GM19452 (cell line): ENCODE measurements at regions not wholly inside any gene's neighbourhood (a gene's known extent, or its start where the extent isn't known, plus 50 kb on each side); places are given as distances from the start of the nearest gene placed in this dataset.

Experiments used
- ATAC-seq: cut with Tn5 transposase; IDR thresholded peaks from one replicate; pipeline ENCODE4 v1.9.1; 2021; ENCODE audit not compliant: unreplicated experiment

DNA sequence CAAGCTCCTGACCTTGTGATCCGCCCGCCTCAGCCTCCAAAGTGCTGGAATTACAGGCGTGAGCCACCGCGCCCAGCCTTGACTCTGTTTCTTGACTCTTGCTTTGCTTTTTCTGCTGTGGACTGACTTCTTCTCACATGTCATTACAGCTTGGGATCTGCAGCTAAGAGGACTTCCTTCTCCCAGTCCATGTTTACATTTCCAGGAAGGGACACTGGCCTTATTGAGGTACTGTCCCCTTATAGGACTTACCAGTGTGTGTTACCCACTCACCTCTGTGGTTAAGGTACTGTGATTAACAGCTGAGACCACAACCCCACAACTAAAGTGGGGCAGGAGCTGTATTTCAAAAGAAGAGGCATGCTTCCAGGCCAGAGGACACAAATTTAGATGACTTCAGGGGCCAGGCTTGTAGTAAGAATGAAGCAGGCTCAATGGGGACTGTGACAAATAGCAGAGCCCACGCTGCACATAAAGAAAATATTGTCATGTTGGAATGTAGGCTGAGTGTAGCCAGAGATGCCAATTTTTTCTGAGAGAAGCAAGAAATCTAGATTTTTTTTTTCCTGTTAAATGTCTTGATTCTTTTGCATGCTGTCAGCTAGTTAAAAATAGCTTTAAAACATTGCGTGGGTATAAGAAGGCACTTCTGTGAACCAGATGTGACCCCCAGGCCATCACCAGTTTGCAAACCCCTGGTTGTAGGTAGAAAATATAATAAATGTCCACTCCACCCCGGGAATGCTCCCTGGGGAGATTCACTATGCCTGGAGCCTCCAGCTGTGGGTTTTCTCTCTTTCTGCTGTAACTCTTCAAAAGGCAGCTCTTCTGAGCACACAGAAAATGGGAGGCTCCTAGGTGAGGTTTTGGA is 75.0 kb downstream of the PTPDC1 start:
- no peak for ATAC-seq

GRCh38 chr9:94160594-94161501 is 76.6 kb downstream of the PTPDC1 start:
- ATAC-seq = no peak

DNA sequence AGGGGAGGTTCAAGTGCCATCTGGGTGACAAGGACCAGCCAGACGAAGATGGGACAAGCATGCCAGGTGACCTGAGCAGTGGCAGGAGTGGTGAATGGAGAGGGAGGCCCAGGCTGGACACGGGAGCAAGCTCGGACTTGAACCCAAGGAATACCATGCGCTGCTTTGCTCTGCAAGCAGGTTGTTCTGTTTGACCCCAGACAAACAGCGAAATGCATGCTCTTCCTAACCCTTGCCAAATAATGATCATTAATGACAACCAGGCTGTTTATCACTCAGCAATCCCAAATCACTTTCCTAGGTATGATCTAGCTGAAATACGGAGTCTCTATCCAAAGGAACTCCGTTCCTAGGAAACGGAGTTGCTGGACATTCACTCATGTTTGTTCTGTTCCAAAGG is 77.4 kb downstream of the PTPDC1 start:
- no peak for ATAC-seq

DNA sequence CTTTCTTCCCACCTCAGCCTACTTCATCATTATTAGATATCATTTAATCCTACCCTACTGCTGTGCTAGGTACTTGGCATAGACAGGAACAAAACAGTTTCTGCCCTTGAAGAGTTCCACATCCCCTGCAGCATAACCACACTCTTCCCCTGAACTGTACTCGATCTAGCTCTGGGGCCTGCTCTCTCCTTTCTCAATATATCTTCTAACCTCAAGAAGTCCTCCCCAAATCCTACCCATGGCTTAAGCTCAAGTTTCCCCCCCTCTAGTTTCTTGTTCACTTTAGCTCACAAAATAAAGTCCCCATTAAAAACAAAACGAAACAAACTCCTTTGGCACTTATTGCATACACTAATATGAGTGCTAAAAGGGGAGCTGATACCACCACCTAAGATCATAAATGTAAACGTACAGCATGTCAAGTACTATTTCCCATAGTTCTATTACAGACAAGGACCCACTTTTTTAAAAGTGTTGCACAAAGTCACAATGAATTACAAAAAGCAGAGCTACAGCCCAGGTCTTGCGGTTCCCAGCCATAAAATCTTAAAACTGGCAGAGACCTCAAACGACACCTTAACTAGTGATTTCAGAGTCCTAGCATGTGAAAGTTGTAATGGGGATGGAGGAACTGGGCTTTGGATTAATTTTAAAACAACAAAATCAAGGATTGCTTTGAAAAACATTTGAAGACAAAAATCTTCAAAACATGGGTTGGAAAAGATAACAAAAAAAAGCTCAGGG is 80.7 kb downstream of the PTPDC1 start:
- ATAC-seq = no peak

- peak; percentile 91 for ATAC-seq
These were observed 81.5 kb downstream of the PTPDC1 start for GRCh38 chr9:94165592-94166235.

GRCh38 chr9:94166236-94166975 is 82.1 kb downstream of the PTPDC1 start:
- peak; percentile 64 for ATAC-seq

- no peak for ATAC-seq
These were observed 82.7 kb downstream of the PTPDC1 start for GRCh38 chr9:94166976-94167346.

- no peak for ATAC-seq
These were observed 83.2 kb downstream of the PTPDC1 start for GRCh38 chr9:94167376-94167890.

- no peak for ATAC-seq
These were observed 84.1 kb downstream of the PTPDC1 start for GRCh38 chr9:94168203-94169000.

DNA sequence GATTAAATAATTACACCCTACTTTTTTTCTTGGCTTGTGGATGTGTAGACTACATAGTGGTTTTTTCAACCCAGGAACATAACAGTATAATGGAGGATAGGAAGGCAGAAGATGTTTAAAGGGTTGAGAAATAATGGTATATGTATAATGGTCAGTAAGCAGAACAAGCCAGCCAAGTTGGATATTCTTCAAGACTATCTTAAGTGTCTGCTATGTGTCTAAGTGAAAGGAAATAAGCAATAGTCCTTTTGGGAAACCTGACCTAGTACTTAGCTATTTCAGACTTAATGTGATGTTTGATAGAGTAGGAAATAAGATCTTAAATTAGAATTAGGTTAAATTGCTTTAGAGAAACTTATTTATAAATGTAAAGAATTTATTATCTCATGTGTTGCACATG is 85.7 kb downstream of the PTPDC1 start:
- no peak for ATAC-seq

DNA sequence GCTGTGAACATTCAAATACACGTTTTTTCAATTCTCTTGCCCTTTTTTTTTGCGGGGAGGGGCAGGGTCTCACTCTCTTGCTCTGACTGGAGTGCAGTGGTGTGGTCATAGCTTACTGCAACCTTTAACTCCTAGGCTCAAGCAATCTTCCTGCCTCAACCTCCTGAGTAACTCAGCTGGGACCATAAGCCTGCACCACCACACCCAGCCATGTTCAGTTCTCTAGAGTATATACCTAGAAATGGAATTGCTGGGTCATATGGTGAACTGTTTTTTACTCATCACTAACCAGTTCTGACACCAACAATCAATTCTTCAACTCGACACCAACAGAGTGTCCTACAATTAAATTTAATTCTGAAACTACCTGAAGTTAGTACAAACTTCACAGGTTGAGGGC is 85.5 kb upstream of the ZNF169 start:
- ATAC-seq = no peak

- ATAC-seq = no peak
These were observed 84.9 kb upstream of the ZNF169 start for GRCh38 chr9:94174164-94174563.

- ATAC-seq = no peak
These were observed 83.4 kb upstream of the ZNF169 start for GRCh38 chr9:94175669-94176068.

- ATAC-seq = no peak
These were observed 82.5 kb upstream of the ZNF169 start for GRCh38 chr9:94176608-94177007.

DNA sequence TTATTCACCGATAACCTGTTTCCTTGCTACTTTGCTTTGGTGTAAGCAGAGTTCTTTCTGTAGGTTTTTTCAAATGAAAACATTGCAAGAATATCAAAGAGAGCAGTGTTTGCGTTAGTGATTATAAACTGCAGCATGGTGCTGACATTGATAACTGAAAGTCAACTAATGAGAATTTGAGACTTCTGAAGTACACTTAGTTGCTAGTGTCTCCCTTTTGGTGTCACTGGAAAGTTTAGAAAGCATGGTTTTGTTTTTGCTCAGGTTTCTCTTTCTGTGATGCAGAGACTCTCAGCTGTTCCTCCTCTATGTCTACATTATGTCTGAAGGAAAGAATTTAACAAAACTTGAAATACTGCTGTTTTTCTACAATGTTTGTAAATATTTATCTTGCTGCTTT is 80.2 kb upstream of the ZNF169 start:
- peak; percentile 50 for ATAC-seq

- no peak for ATAC-seq
These were observed 77.5 kb upstream of the ZNF169 start for GRCh38 chr9:94181408-94182181.

- ATAC-seq = no peak
These were observed 76.6 kb upstream of the ZNF169 start for GRCh38 chr9:94182532-94182931.

DNA sequence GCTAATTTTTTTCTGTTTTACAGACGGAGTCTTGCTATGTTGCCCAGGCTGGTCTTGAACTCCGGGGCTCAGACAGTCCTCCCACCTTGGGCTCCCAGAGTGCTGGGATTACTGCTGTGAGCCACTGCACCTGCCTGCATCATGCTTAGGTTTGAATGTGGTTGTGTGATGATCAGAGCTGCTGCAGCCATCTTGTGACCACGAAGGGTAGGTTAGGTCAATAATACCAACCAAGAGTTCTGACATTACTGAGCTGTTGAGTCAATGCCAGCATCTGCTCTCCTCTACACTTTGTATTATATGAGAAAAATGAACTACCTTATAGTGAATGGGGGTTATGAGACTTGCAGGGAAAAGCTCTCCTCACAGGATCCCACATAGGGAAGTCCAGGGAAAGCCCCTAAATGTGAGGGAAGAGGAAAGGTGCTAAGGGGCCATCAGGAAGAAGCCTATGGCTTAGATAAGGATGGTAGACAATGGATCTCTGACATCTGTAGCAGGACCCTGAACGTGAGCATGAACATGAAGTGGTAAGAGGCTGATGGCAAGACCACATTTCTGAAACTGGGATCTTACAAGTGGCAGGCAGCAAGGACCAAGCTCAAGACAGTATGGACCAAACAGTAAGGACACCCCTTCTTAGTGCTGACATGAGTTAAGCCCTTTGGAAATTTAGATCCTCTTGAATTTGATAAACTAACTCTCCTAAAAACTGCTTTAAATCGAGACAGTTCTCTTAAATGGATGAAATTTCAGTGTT is 75.7 kb upstream of the ZNF169 start:
- ATAC-seq = no peak
